ENCODE measurements at regions not wholly inside any gene's neighbourhood (a gene's known extent, or its start where the extent isn't known, plus 50 kb on each side); places are given as distances from the start of the nearest gene placed in this dataset.

- no peaks in the 10 kb centered on the region for H3K79me2 ChIP-seq (ENCODE audit: low read length)
- H4K20me1 ChIP-seq (ENCODE audit: insufficient read depth, low read depth, low read length) = no peaks in the 10 kb centered on the region
- H3K9me2 ChIP-seq (replicated peaks; ENCODE audit: insufficient read depth, low read length) = no peaks in the 10 kb centered on the region
- DNase-seq = peak; percentile 46
- H3K36me3 ChIP-seq (ENCODE audit: insufficient read depth, low read length) = no peaks in the 10 kb centered on the region
- H3K4me2 ChIP-seq (ENCODE audit: low read depth, low read length, poor library complexity, severe bottlenecking) = no peak overlapping the region
- no peak overlapping the region for H3K4me3 ChIP-seq (ENCODE audit: low read length)
- H2AFZ ChIP-seq (ENCODE audit: low read length) = no peak overlapping the region
- peaks cover 6% of the 10 kb centered on the region; the same call in 1 of the 2 replicates for H3K9me3 ChIP-seq (ENCODE audit: low read length)
- H3K9ac ChIP-seq (ENCODE audit: low read length) = no peak overlapping the region
- H3K27ac ChIP-seq (ENCODE audit: low read length) = no peak overlapping the region
- no peaks in the 10 kb centered on the region for H3K27me3 ChIP-seq (ENCODE audit: low read length)
- no peaks in the 10 kb centered on the region for H3K4me1 ChIP-seq (ENCODE audit: low read length)
Measured at GRCh38 chr13:106416645-106417044, 118.8 kb downstream of the EFNB2 start.

GRCh38 chr13:106415971-106416370 lies 119.5 kb downstream of the EFNB2 start:
- peaks cover 6% of the 10 kb centered on the region; the same call in 1 of the 2 replicates for H3K9me3 ChIP-seq (ENCODE audit: low read length)
- H4K20me1 ChIP-seq (ENCODE audit: insufficient read depth, low read depth, low read length) = no peaks in the 10 kb centered on the region
- no peaks in the 10 kb centered on the region for H3K9me2 ChIP-seq (replicated peaks; ENCODE audit: insufficient read depth, low read length)
- no peaks in the 10 kb centered on the region for H3K79me2 ChIP-seq (ENCODE audit: low read length)
- no peak overlapping the region for H3K27ac ChIP-seq (ENCODE audit: low read length)
- H3K36me3 ChIP-seq (ENCODE audit: insufficient read depth, low read length) = no peaks in the 10 kb centered on the region
- H3K27me3 ChIP-seq (ENCODE audit: low read length) = no peaks in the 10 kb centered on the region
- H3K4me3 ChIP-seq (ENCODE audit: low read length) = no peak overlapping the region
- H2AFZ ChIP-seq (ENCODE audit: low read length) = no peak overlapping the region
- H3K9ac ChIP-seq (ENCODE audit: low read length) = no peak overlapping the region
- no peak for DNase-seq
- H3K4me2 ChIP-seq (ENCODE audit: low read depth, low read length, poor library complexity, severe bottlenecking) = no peak overlapping the region
- no peaks in the 10 kb centered on the region for H3K4me1 ChIP-seq (ENCODE audit: low read length)

DNA sequence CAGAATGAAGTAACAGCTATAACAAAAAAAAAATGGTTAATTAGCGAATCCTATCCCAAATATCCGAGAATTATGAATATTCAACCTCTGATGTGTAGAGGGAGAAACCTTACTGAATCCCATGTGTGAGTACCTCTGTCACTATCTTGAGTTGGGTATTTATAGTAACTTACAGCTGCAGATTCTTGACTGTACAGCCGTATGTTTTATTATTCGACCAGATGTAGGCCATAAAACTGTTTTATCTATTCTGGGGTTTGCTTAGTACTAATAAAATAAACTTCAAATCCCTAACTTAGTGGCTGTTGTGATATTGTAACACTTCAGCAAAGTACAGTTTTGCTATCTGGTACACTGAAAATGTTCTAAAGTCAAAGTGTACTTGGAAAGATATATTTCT lies 120.0 kb downstream of the EFNB2 start:
- no peak for DNase-seq
- Histone ChIP-seq H3K79me2 (ENCODE audit: low read length) (no peaks in the 10 kb centered on the region), H3K4me1 (ENCODE audit: low read length) (no peaks in the 10 kb centered on the region), H3K9me2 (replicated peaks; ENCODE audit: insufficient read depth, low read length) (no peaks in the 10 kb centered on the region), H3K9me3 (ENCODE audit: low read length) (peaks cover 6% of the 10 kb centered on the region; the same call in 1 of the 2 replicates), H4K20me1 (ENCODE audit: insufficient read depth, low read depth, low read length) (no peaks in the 10 kb centered on the region), H3K27me3 (ENCODE audit: low read length) (no peaks in the 10 kb centered on the region), H3K27ac (ENCODE audit: low read length) (no peak overlapping the region), H3K4me3 (ENCODE audit: low read length) (no peak overlapping the region), H2AFZ (ENCODE audit: low read length) (no peak overlapping the region), H3K36me3 (ENCODE audit: insufficient read depth, low read length) (no peaks in the 10 kb centered on the region), H3K4me2 (ENCODE audit: low read depth, low read length, poor library complexity, severe bottlenecking) (no peak overlapping the region), H3K9ac (ENCODE audit: low read length) (no peak overlapping the region)

GRCh38 chr13:106407338-106407737 lies 128.1 kb downstream of the EFNB2 start:
- no peak overlapping the region for H3K9ac ChIP-seq (ENCODE audit: low read length)
- no peaks in the 10 kb centered on the region for H3K36me3 ChIP-seq (ENCODE audit: insufficient read depth, low read length)
- H4K20me1 ChIP-seq (ENCODE audit: insufficient read depth, low read depth, low read length) = no peaks in the 10 kb centered on the region
- no peaks in the 10 kb centered on the region; the same call in 1 of the 2 replicates for H3K9me3 ChIP-seq (ENCODE audit: low read length)
- H3K27me3 ChIP-seq (ENCODE audit: low read length) = no peaks in the 10 kb centered on the region
- no peaks in the 10 kb centered on the region for H3K4me1 ChIP-seq (ENCODE audit: low read length)
- no peak overlapping the region for H3K27ac ChIP-seq (ENCODE audit: low read length)
- H3K9me2 ChIP-seq (replicated peaks; ENCODE audit: insufficient read depth, low read length) = no peaks in the 10 kb centered on the region
- no peak overlapping the region for H2AFZ ChIP-seq (ENCODE audit: low read length)
- H3K79me2 ChIP-seq (ENCODE audit: low read length) = no peaks in the 10 kb centered on the region
- H3K4me3 ChIP-seq (ENCODE audit: low read length) = no peak overlapping the region
- no peak overlapping the region for H3K4me2 ChIP-seq (ENCODE audit: low read depth, low read length, poor library complexity, severe bottlenecking)
- no peak for DNase-seq

DNA sequence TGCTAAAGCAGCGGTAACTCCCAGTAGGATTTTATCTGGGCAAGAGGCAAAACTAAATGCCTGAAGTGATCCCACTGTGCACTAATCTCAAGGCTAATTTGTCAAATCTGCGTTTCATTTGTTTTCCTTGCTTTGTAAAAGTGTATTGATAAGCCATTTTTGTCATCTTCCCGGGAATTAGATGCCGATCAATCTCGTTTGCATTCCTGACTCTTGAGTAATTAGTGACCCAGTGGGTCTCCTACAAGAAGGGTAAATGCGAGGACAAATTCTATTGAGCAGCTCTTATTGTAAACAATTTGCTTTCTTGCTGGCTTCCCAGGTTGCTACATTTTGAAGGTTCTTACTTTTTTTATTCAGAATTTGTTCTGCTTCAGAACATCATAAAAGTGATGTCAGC lies 129.7 kb downstream of the EFNB2 start:
- H3K9me3 ChIP-seq (ENCODE audit: low read length) = no peaks in the 10 kb centered on the region; the same call in 1 of the 2 replicates
- H3K9ac ChIP-seq (ENCODE audit: low read length) = no peak overlapping the region
- no peaks in the 10 kb centered on the region for H3K36me3 ChIP-seq (ENCODE audit: insufficient read depth, low read length)
- H4K20me1 ChIP-seq (ENCODE audit: insufficient read depth, low read depth, low read length) = no peaks in the 10 kb centered on the region
- no peak overlapping the region for H3K27ac ChIP-seq (ENCODE audit: low read length)
- H2AFZ ChIP-seq (ENCODE audit: low read length) = no peak overlapping the region
- no peaks in the 10 kb centered on the region for H3K9me2 ChIP-seq (replicated peaks; ENCODE audit: insufficient read depth, low read length)
- H3K79me2 ChIP-seq (ENCODE audit: low read length) = no peaks in the 10 kb centered on the region
- no peak overlapping the region for H3K4me2 ChIP-seq (ENCODE audit: low read depth, low read length, poor library complexity, severe bottlenecking)
- DNase-seq = no peak
- no peak overlapping the region for H3K4me3 ChIP-seq (ENCODE audit: low read length)
- H3K4me1 ChIP-seq (ENCODE audit: low read length) = no peaks in the 10 kb centered on the region
- H3K27me3 ChIP-seq (ENCODE audit: low read length) = no peaks in the 10 kb centered on the region

DNA sequence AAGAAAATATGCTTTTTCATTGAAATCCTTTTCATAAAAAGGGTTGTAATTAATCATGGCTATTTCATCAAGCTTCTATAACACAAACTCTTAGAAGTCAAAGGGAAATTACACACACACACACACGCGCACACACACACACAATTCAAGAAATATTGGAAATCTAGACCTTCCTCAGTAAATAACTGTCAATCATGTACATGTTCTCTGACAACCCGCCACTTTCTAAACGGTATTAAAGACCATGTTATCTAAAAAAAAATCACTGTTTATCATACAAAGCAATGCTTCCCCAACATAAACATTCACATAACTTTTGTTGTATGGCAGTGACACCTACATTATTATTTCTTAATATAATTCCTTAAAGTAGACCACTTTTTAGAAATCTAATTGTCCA lies 132.2 kb downstream of the EFNB2 start:
- H3K27me3 ChIP-seq (ENCODE audit: low read length) = no peaks in the 10 kb centered on the region
- no peaks in the 10 kb centered on the region for H3K9me2 ChIP-seq (replicated peaks; ENCODE audit: insufficient read depth, low read length)
- no peak for DNase-seq
- H3K4me1 ChIP-seq (ENCODE audit: low read length) = no peaks in the 10 kb centered on the region
- H3K27ac ChIP-seq (ENCODE audit: low read length) = no peak overlapping the region
- no peaks in the 10 kb centered on the region for H3K79me2 ChIP-seq (ENCODE audit: low read length)
- no peaks in the 10 kb centered on the region for H4K20me1 ChIP-seq (ENCODE audit: insufficient read depth, low read depth, low read length)
- no peak overlapping the region for H3K4me2 ChIP-seq (ENCODE audit: low read depth, low read length, poor library complexity, severe bottlenecking)
- H3K4me3 ChIP-seq (ENCODE audit: low read length) = no peak overlapping the region
- H3K9ac ChIP-seq (ENCODE audit: low read length) = no peak overlapping the region
- no peak overlapping the region for H2AFZ ChIP-seq (ENCODE audit: low read length)
- no peaks in the 10 kb centered on the region for H3K9me3 ChIP-seq (ENCODE audit: low read length)
- no peaks in the 10 kb centered on the region for H3K36me3 ChIP-seq (ENCODE audit: insufficient read depth, low read length)

GRCh38 chr13:106402866-106403265 lies 132.6 kb downstream of the EFNB2 start:
- no peak overlapping the region for H3K9ac ChIP-seq (ENCODE audit: low read length)
- no peak overlapping the region for H3K27ac ChIP-seq (ENCODE audit: low read length)
- no peak for DNase-seq
- H3K9me2 ChIP-seq (replicated peaks; ENCODE audit: insufficient read depth, low read length) = no peaks in the 10 kb centered on the region
- H3K36me3 ChIP-seq (ENCODE audit: insufficient read depth, low read length) = no peaks in the 10 kb centered on the region
- no peak overlapping the region for H2AFZ ChIP-seq (ENCODE audit: low read length)
- no peaks in the 10 kb centered on the region for H3K79me2 ChIP-seq (ENCODE audit: low read length)
- no peaks in the 10 kb centered on the region for H3K9me3 ChIP-seq (ENCODE audit: low read length)
- no peak overlapping the region for H3K4me2 ChIP-seq (ENCODE audit: low read depth, low read length, poor library complexity, severe bottlenecking)
- no peaks in the 10 kb centered on the region for H4K20me1 ChIP-seq (ENCODE audit: insufficient read depth, low read depth, low read length)
- H3K4me1 ChIP-seq (ENCODE audit: low read length) = no peaks in the 10 kb centered on the region
- H3K4me3 ChIP-seq (ENCODE audit: low read length) = no peak overlapping the region
- H3K27me3 ChIP-seq (ENCODE audit: low read length) = no peaks in the 10 kb centered on the region

GRCh38 chr13:106401081-106401480 lies 134.4 kb downstream of the EFNB2 start:
- no peaks in the 10 kb centered on the region for H4K20me1 ChIP-seq (ENCODE audit: insufficient read depth, low read depth, low read length)
- H3K27me3 ChIP-seq (ENCODE audit: low read length) = no peaks in the 10 kb centered on the region
- H3K9ac ChIP-seq (ENCODE audit: low read length) = no peak overlapping the region
- H3K4me3 ChIP-seq (ENCODE audit: low read length) = no peak overlapping the region
- no peak overlapping the region for H3K4me2 ChIP-seq (ENCODE audit: low read depth, low read length, poor library complexity, severe bottlenecking)
- no peaks in the 10 kb centered on the region for H3K9me3 ChIP-seq (ENCODE audit: low read length)
- no peak for DNase-seq
- no peak overlapping the region for H2AFZ ChIP-seq (ENCODE audit: low read length)
- H3K27ac ChIP-seq (ENCODE audit: low read length) = no peak overlapping the region
- H3K4me1 ChIP-seq (ENCODE audit: low read length) = no peaks in the 10 kb centered on the region
- no peaks in the 10 kb centered on the region for H3K9me2 ChIP-seq (replicated peaks; ENCODE audit: insufficient read depth, low read length)
- H3K36me3 ChIP-seq (ENCODE audit: insufficient read depth, low read length) = no peaks in the 10 kb centered on the region
- no peaks in the 10 kb centered on the region for H3K79me2 ChIP-seq (ENCODE audit: low read length)

DNA sequence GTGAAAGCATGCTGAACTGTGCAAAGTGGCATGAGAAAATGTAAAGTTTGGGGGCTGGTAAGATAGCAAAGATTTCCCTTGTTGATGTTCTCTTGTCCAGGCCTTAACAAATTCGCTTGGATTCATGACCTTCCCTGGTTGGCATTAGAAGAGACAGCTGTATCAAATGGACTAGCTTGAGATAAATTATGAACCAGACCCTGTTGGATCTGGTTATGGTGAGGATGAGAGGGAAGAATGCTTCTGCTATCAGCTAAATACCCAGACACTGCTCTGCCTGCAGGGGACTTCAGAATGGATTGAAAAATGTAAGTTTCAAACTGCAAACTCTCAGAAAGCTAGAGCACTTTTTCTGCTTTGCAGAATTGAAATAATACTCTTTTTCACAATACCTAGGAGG lies 135.2 kb downstream of the EFNB2 start:
- Histone ChIP-seq H2AFZ (ENCODE audit: low read length) (no peak overlapping the region), H3K79me2 (ENCODE audit: low read length) (no peaks in the 10 kb centered on the region)
- DNase-seq = no peak

More for the DNA sequence above, 135.2 kb downstream of the EFNB2 start:
- no peaks in the 10 kb centered on the region for H3K27me3 ChIP-seq (ENCODE audit: low read length)
- no peaks in the 10 kb centered on the region for H3K36me3 ChIP-seq (ENCODE audit: insufficient read depth, low read length)
- H3K27ac ChIP-seq (ENCODE audit: low read length) = no peak overlapping the region
- H3K4me2 ChIP-seq (ENCODE audit: low read depth, low read length, poor library complexity, severe bottlenecking) = no peak overlapping the region
- no peak overlapping the region for H3K4me3 ChIP-seq (ENCODE audit: low read length)
- no peak overlapping the region for H3K9ac ChIP-seq (ENCODE audit: low read length)
- H3K9me2 ChIP-seq (replicated peaks; ENCODE audit: insufficient read depth, low read length) = no peaks in the 10 kb centered on the region
- H3K4me1 ChIP-seq (ENCODE audit: low read length) = no peaks in the 10 kb centered on the region
- H3K9me3 ChIP-seq (ENCODE audit: low read length) = no peaks in the 10 kb centered on the region
- H4K20me1 ChIP-seq (ENCODE audit: insufficient read depth, low read depth, low read length) = no peaks in the 10 kb centered on the region
